Activated T-cell treated with anti-CD3 and anti-CD28 coated beads for 48 hours (primary cell): ENCODE measurements at regions not wholly inside any gene's neighbourhood (a gene's known extent, or its start where the extent isn't known, plus 50 kb on each side); places are given as distances from the start of the nearest gene placed in this dataset.
"Not testable (repeated sequence)": the region's sequence is repeated elsewhere in the genome, so short reads cannot be mapped to it uniquely, and the experiment has no call there.

Source experiments
- DNase-seq: peaks from one replicate; pipeline ENCODE4 v3.0.0-alpha.2; 2020; ENCODE audit warnings: low read depth

DNA sequence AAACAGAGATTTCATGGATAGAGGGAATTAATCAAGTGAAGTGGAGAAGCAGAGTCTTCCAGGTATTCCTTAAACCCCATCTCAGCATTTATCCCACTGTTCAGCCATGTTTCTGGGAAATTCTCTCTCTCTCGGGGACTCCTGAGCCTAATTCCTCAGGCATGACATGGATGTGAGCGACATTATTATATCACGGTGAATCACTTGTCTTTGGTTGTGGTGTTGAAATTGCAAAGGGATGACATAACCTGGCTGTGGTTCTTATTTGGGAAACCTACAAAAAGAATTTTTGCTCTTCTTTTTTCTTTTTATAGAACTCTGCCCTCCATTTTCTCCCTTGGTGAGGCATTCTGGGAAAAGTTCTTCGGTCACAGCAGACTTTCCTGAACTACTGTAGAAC lies 457.9 kb upstream of the PTGER4 start:
- DNase-seq, result no peak

DNA sequence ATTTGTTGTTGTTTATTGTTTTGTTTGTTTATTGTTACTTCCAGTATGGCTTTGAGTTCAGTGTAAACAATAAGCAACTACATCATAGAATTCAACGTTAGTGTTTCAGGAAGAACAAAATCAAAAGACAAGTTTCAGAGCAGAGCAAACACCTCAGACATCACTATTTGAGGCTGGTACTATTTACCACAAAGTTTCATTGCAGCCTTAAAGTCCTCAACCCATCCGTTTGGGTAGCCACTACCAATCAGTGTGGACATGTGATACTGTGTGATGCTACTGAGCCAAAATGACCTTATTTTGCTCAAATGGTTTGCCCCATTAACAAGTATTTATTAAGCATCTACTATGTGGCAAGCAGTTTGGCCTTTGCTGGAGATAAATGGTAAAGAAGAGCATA lies 458.5 kb upstream of the PTGER4 start:
- no peak for DNase-seq

GRCh38 chr5:40220260-40220659 lies 459.5 kb upstream of the PTGER4 start:
- no peak for DNase-seq

DNA sequence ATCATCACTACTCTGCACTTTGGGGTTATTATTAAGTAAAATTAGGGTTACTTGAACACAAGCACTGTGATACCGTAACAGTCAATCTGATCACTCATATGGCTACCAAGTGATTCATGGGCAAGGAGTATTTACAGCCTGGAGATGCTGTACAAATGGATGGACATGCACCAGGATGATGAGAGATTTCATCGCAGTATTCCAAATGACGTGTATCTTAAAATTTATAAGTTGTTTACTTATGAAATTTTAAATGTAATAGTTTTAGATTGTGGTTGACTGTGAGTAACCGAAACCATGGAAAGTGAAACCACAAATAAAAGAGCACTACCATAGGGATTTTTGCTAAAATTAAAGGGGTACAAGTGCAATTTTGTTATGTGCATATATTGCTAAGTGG lies 462.2 kb upstream of the PTGER4 start:
- DNase-seq, result no peak

DNA sequence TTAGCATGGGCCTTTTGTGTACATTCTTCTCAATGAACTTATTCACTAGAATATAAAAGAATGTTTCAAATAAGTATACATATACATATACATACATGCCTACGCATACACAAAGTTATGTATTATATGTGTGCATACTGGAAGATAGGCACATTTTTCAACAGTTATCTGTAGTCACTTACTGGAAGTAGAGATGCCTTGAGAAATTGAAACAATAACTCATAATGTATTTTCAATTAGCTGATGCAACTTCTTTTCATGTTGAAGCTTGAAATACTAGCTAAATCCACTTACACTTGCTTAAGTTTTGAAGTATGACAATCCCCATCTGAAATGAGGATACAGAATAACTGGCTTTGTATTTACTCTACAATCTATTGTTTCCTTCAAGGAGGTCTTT lies 469.0 kb upstream of the PTGER4 start:
- no peak for DNase-seq

GRCh38 chr5:40206030-40206429 lies 473.7 kb upstream of the PTGER4 start:
- no peak for DNase-seq

GRCh38 chr5:40204144-40204543 lies 475.6 kb upstream of the PTGER4 start:
- no peak for DNase-seq

DNA sequence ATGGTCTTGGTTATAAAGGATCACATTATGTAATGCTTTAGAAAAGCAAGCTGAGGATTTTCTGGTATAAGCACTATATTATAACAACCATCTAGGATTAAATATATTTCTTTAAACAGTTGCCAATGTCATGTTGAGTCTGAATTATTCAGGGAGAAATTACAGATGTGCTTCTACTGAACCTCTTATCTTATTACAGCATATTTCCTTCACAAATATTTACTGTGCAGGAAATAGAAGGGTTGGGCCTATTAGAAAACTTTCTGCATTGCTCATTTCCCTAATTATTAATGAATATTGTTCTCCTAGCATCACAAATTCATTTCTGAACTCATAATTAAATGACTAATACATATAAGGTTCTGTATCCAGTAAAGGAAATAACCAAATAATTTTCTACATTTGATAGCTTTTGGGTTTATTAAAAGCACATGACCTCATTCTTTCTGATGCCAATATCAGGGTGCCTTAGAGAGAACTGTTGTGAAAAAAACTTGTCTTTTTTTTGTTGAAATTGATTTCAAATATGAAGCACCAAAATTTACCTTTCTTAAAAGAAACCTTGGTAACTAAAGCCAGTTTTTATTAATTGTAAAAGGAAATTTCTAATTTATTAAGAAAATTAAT lies 476.8 kb upstream of the PTGER4 start:
- DNase-seq, result no peak

GRCh38 chr5:40198736-40199135 lies 481.0 kb upstream of the PTGER4 start:
- no peak for DNase-seq

DNA sequence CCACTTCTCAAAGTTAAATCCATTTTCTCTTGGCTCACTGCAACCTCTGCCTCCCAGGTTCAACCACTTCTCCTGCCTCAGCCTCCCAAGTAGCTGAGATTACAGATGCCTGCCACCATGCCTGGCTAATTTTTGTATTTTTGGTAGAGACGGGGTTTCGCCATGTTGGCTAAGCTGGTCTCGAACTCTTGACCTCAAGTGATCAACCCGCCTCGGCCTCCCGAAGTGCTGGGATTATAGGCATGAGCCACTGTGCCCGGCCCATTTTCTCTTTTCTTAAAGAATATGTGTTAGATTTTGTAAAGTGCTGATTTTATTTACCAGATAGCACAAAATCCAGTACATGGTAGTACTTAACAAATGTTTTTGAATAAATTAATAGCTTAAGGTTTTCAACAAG lies 484.1 kb upstream of the PTGER4 start:
- DNase-seq, result not testable (repeated sequence)

DNA sequence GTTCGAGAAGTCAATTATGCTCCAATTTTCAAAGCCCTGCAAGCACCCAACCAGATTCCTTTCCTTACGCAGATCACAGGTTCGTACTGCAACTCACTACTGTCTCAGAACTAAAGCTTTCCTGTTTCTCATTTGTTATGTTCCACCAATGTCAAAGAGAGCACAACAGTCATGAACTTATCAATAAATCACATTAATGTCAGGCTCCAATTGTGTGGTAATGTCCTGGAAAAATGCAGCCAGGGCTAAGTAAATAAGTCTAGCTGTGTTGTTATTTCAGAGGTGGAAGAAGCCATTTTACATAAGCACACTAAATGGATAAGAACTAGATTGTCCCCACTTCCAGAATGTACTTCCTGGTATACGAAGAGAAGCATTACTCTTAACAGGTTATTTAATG lies 488.6 kb upstream of the PTGER4 start:
- DNase-seq, result no peak

- no peak for DNase-seq
Measured at GRCh38 chr5:40172721-40173120, 507.0 kb upstream of the PTGER4 start.

GRCh38 chr5:40171971-40172370 lies 507.7 kb upstream of the PTGER4 start:
- DNase-seq, result no peak

DNA sequence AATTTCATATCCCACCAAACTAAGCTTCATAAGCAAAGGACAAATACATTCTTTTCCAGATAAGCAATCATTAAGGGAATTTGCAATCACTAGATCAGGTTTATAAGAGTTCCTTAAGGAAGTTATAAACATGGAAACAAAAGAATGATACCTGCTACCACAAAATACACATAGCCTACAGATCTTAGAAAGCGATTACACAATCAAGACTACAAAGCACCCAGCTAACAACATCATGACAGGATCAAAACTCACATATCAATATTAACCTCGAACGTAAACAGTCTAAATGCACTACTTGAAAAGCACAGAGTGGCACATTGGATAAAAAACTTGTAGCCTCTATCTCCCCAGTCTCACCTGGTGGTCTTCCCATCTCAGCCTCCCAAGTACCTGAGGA lies 512.4 kb upstream of the PTGER4 start:
- DNase-seq, result no peak

GRCh38 chr5:40166802-40167201 lies 512.9 kb upstream of the PTGER4 start:
- no peak for DNase-seq

DNA sequence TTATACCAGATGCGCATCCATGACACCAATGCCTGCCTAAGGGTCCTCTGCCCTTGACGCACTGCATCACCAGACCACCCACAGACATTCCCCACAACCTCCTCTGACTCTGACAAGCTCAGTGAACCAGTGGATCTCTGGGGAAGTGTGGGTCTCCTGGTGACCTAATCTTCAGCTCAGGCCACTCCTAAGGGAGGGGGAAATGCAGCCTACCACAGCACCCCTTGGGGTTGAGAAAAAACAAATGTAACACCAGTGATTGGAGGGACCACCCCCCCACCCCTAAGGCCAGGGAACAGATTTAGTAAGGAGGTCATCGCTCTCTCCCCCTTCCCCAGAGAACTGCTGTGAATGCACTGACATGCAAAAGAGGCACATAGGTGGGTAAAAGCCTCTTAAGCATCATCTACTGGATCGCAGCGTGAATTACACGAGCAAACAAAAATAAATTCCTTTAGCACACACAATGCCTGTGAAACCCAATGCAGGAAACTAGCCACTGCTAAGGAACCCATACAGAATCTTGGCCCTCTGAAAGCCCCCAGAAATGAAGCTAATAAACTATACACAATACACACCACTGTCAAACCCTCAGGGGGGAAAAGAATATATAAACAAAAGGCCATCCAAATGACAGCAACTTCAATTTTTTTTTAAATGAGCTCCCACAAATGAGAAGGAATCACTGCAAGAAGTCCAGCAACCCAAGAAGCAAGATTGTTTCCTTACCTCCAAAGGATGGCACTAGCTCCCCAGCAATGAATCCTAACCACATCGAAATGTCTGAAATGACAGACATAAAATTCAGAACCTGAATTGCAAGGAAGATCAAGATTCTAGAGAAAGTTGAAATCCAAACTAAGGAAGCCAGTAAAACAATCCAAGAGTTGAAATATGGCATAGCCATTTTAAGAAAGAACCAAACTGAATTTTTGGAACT lies 513.7 kb upstream of the PTGER4 start:
- no peak for DNase-seq

GRCh38 chr5:40165106-40165788 lies 514.5 kb upstream of the PTGER4 start:
- no peak for DNase-seq

DNA sequence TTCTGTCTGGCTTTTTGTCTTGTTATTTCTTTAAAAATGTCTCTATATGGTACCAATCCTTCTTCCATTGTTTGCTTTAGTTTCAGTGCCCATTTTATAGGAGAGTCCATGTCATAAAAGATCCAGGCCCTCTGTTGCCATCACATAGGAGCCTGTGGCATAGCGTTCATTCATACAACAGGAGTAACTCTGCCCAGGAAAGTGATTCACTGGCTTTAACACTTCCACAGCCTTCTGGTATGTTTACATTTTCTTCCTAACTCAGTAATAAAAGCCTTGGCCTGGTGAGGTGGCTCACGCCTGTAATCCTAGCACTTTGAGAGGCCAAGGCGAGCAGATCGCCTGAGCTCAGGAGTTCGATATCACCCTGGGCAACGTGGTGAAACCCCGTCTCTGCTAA lies 519.3 kb upstream of the PTGER4 start:
- no peak for DNase-seq

- DNase-seq, result no peak
Measured at GRCh38 chr5:40154194-40154593, 525.5 kb upstream of the PTGER4 start.

DNA sequence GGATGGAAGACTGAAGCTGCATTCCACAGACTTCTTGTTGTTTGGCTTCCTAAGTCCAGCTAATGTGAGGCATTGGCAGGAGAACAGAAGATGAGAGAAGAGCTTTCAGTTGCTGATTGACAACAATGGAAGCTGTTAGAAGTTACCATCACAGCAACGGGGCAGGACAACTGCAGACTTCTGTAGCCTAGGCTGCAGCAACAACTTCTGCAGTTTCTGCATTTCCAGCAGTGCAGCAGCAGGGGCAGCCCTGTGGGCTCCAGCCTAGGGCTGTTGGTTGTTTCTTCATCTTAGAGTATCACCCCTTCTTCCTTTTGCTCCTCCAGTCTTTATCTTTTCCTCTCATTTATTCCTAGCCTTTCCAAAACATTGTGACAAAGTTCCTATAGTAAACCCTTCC lies 528.8 kb upstream of the PTGER4 start:
- no peak for DNase-seq

DNA sequence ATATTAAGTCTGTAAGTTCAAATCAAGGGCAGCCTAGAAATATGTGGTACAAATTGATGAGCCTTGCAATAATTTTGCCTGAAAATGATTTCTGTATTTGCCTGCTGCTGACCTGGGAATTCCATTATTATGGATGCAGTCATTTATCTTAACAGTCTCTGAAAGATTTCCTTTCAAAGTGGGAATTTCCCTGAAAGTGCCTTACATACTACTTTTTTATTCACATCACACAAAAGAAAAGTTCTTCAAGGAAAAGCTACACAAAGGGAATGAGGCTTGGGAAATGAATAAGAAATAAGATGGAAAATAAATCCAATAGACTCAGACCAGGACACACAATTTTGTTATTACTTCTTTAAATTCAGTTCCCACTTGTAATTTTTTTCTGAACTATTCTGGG lies 537.8 kb upstream of the PTGER4 start:
- no peak for DNase-seq

- no peak for DNase-seq
Measured at GRCh38 chr5:40141418-40141817, 538.3 kb upstream of the PTGER4 start.

GRCh38 chr5:40137223-40137622 lies 542.5 kb upstream of the PTGER4 start:
- no peak for DNase-seq
